ENCODE measurements at regions not wholly inside any gene's neighbourhood (a gene's known extent, or its start where the extent isn't known, plus 50 kb on each side); places are given as distances from the start of the nearest gene placed in this dataset.

GRCh38 chr5:163759000-163759704, 253.7 kb downstream of the MAT2B start:
- Mint-ChIP-seq H3K9me3 (peaks cover 6% of the 10 kb centered on the region), H3K27me3 (no peaks in the 10 kb centered on the region), H3K36me3 (ENCODE audit: low read depth) (no peaks in the 10 kb centered on the region), H3K4me3 (no peak overlapping the region), H3K4me1 (ENCODE audit: low read depth) (peaks cover 4% of the 10 kb centered on the region), H3K27ac (no peak overlapping the region)

GRCh38 chr5:163760498-163760897, 255.1 kb downstream of the MAT2B start:
- Mint-ChIP-seq H3K4me3 (no peak overlapping the region), H3K9me3 (peaks cover 6% of the 10 kb centered on the region), H3K27ac (no peak overlapping the region), H3K36me3 (ENCODE audit: low read depth) (no peaks in the 10 kb centered on the region), H3K4me1 (ENCODE audit: low read depth) (peaks cover 4% of the 10 kb centered on the region), H3K27me3 (no peaks in the 10 kb centered on the region)

GRCh38 chr5:163766936-163767670, 261.7 kb downstream of the MAT2B start:
- no peaks in the 10 kb centered on the region for H3K4me1 Mint-ChIP-seq (ENCODE audit: low read depth)
- H3K4me3 Mint-ChIP-seq: no peak overlapping the region
- no peaks in the 10 kb centered on the region for H3K27me3 Mint-ChIP-seq
- no peaks in the 10 kb centered on the region for H3K9me3 Mint-ChIP-seq
- H3K36me3 Mint-ChIP-seq (ENCODE audit: low read depth): no peaks in the 10 kb centered on the region
- H3K27ac Mint-ChIP-seq: no peak overlapping the region

- H3K27me3 Mint-ChIP-seq: no peaks in the 10 kb centered on the region
- H3K4me3 Mint-ChIP-seq: no peak overlapping the region
- H3K27ac Mint-ChIP-seq: no peak overlapping the region
- H3K9me3 Mint-ChIP-seq: no peaks in the 10 kb centered on the region
- no peaks in the 10 kb centered on the region for H3K4me1 Mint-ChIP-seq (ENCODE audit: low read depth)
- H3K36me3 Mint-ChIP-seq (ENCODE audit: low read depth): no peaks in the 10 kb centered on the region
Observed at GRCh38 chr5:163770625-163771024, 265.2 kb downstream of the MAT2B start.

- Mint-ChIP-seq H3K27me3 (no peaks in the 10 kb centered on the region), H3K9me3 (no peaks in the 10 kb centered on the region), H3K36me3 (ENCODE audit: low read depth) (no peaks in the 10 kb centered on the region), H3K4me1 (ENCODE audit: low read depth) (no peaks in the 10 kb centered on the region), H3K4me3 (no peak overlapping the region), H3K27ac (no peak overlapping the region)
Observed at GRCh38 chr5:163772241-163772640, 266.8 kb downstream of the MAT2B start.

GRCh38 chr5:163772644-163773043, 267.2 kb downstream of the MAT2B start:
- no peaks in the 10 kb centered on the region for H3K9me3 Mint-ChIP-seq
- H3K4me1 Mint-ChIP-seq (ENCODE audit: low read depth): no peaks in the 10 kb centered on the region
- H3K4me3 Mint-ChIP-seq: no peak overlapping the region
- H3K27me3 Mint-ChIP-seq: no peaks in the 10 kb centered on the region
- H3K27ac Mint-ChIP-seq: no peak overlapping the region
- H3K36me3 Mint-ChIP-seq (ENCODE audit: low read depth): no peaks in the 10 kb centered on the region

- no peak overlapping the region for H3K27ac Mint-ChIP-seq
- no peak overlapping the region for H3K4me3 Mint-ChIP-seq
- no peaks in the 10 kb centered on the region for H3K4me1 Mint-ChIP-seq (ENCODE audit: low read depth)
- no peaks in the 10 kb centered on the region for H3K36me3 Mint-ChIP-seq (ENCODE audit: low read depth)
- no peaks in the 10 kb centered on the region for H3K27me3 Mint-ChIP-seq
- H3K9me3 Mint-ChIP-seq: no peaks in the 10 kb centered on the region
Observed at GRCh38 chr5:163773226-163773625, 267.8 kb downstream of the MAT2B start.

GRCh38 chr5:163789870-163790269, 284.5 kb downstream of the MAT2B start:
- Mint-ChIP-seq H3K4me3 (no peak overlapping the region), H3K27ac (no peak overlapping the region), H3K27me3 (no peaks in the 10 kb centered on the region), H3K9me3 (peaks cover 10% of the 10 kb centered on the region), H3K4me1 (ENCODE audit: low read depth) (no peaks in the 10 kb centered on the region), H3K36me3 (ENCODE audit: low read depth) (no peaks in the 10 kb centered on the region)

- no peaks in the 10 kb centered on the region for H3K4me1 Mint-ChIP-seq (ENCODE audit: low read depth)
- no peaks in the 10 kb centered on the region for H3K27me3 Mint-ChIP-seq
- H3K36me3 Mint-ChIP-seq (ENCODE audit: low read depth): no peaks in the 10 kb centered on the region
- no peak overlapping the region for H3K4me3 Mint-ChIP-seq
- peaks cover 11% of the 10 kb centered on the region for H3K9me3 Mint-ChIP-seq
- H3K27ac Mint-ChIP-seq: no peak overlapping the region
Observed at GRCh38 chr5:163790497-163790896, 285.1 kb downstream of the MAT2B start.

GRCh38 chr5:163794993-163795392, 289.6 kb downstream of the MAT2B start:
- Mint-ChIP-seq H3K27me3 (no peaks in the 10 kb centered on the region), H3K27ac (no peak overlapping the region), H3K4me3 (no peak overlapping the region), H3K9me3 (peaks cover 11% of the 10 kb centered on the region), H3K36me3 (ENCODE audit: low read depth) (no peaks in the 10 kb centered on the region), H3K4me1 (ENCODE audit: low read depth) (no peaks in the 10 kb centered on the region)

- no peaks in the 10 kb centered on the region for H3K9me3 Mint-ChIP-seq
- no peak overlapping the region for H3K27ac Mint-ChIP-seq
Observed at GRCh38 chr5:163807781-163808180, 302.4 kb downstream of the MAT2B start.

GRCh38 chr5:163809473-163809872, 304.1 kb downstream of the MAT2B start:
- Mint-ChIP-seq H3K36me3 (ENCODE audit: low read depth) (no peaks in the 10 kb centered on the region), H3K27me3 (peaks cover 3% of the 10 kb centered on the region), H3K4me1 (ENCODE audit: low read depth) (no peaks in the 10 kb centered on the region), H3K9me3 (no peaks in the 10 kb centered on the region), H3K4me3 (no peak overlapping the region), H3K27ac (no peak overlapping the region)

More at GRCh38 chr5:163807781-163808180, 302.4 kb downstream of the MAT2B start:
- Mint-ChIP-seq H3K27me3 (peaks cover 3% of the 10 kb centered on the region), H3K4me1 (ENCODE audit: low read depth) (no peaks in the 10 kb centered on the region), H3K4me3 (no peak overlapping the region), H3K36me3 (ENCODE audit: low read depth) (no peaks in the 10 kb centered on the region)

GRCh38 chr5:163813900-163814299, 308.5 kb downstream of the MAT2B start:
- H3K4me3 Mint-ChIP-seq: no peak overlapping the region
- H3K36me3 Mint-ChIP-seq (ENCODE audit: low read depth): no peaks in the 10 kb centered on the region
- peaks cover 8% of the 10 kb centered on the region for H3K9me3 Mint-ChIP-seq
- H3K27ac Mint-ChIP-seq: no peak overlapping the region
- H3K4me1 Mint-ChIP-seq (ENCODE audit: low read depth): no peaks in the 10 kb centered on the region
- no peaks in the 10 kb centered on the region for H3K27me3 Mint-ChIP-seq

- Mint-ChIP-seq H3K27me3 (no peaks in the 10 kb centered on the region), H3K4me1 (ENCODE audit: low read depth) (no peaks in the 10 kb centered on the region), H3K36me3 (ENCODE audit: low read depth) (no peaks in the 10 kb centered on the region), H3K27ac (no peak overlapping the region), H3K4me3 (no peak overlapping the region), H3K9me3 (peaks cover 14% of the 10 kb centered on the region)
Observed at GRCh38 chr5:163815240-163815791, 309.9 kb downstream of the MAT2B start.

- no peaks in the 10 kb centered on the region for H3K4me1 Mint-ChIP-seq (ENCODE audit: low read depth)
- no peak overlapping the region for H3K27ac Mint-ChIP-seq
- no peaks in the 10 kb centered on the region for H3K36me3 Mint-ChIP-seq (ENCODE audit: low read depth)
- no peak overlapping the region for H3K4me3 Mint-ChIP-seq
- peaks cover 23% of the 10 kb centered on the region for H3K9me3 Mint-ChIP-seq
- H3K27me3 Mint-ChIP-seq: no peaks in the 10 kb centered on the region
Observed at GRCh38 chr5:163821142-163821541, 315.7 kb downstream of the MAT2B start.
